GM18505 (cell line): ENCODE measurements at regions not wholly inside any gene's neighbourhood (a gene's known extent, or its start where the extent isn't known, plus 50 kb on each side); places are given as distances from the start of the nearest gene placed in this dataset.
A peak's percentile ranks its signal among the peaks of the same experiment; 100 is the strongest.
"Not testable (repeated sequence)": the region's sequence is repeated elsewhere in the genome, so short reads cannot be mapped to it uniquely, and the experiment has no call there.

ENCODE experiments used
- ATAC-seq: cut with Tn5 transposase; IDR thresholded peaks from one replicate; pipeline ENCODE4 v1.9.1; 2021; ENCODE audit not compliant: unreplicated experiment
- POLR2A ChIP-seq: IDR thresholded peaks from 4 replicates; pipeline ENCODE4 v1.6.1; 2011; ENCODE audit warnings: borderline replicate concordance; ENCODE audit not compliant: insufficient read depth, insufficient read length; ENCODE audit errors: extremely low read depth

- no peak for ATAC-seq
- TF ChIP-seq POLR2A: no peak
These were observed 59.7 kb downstream of the HMGB3 start for GRCh38 chrX:151042842-151043241.

- not testable (repeated sequence) for ATAC-seq
These were observed 83.2 kb downstream of the HMGB3 start for GRCh38 chrX:151066373-151066772.

GRCh38 chrX:151073767-151074166, 90.6 kb downstream of the HMGB3 start:
- no peak for TF ChIP-seq POLR2A
- no peak for ATAC-seq

GRCh38 chrX:151081016-151081415, 95.4 kb upstream of the GPR50 start:
- no peak for TF ChIP-seq POLR2A
- ATAC-seq: no peak

GRCh38 chrX:151082077-151082948, 94.1 kb upstream of the GPR50 start:
- no peak for TF ChIP-seq POLR2A
- ATAC-seq: peak; percentile 93

GRCh38 chrX:151084454-151084853, 91.9 kb upstream of the GPR50 start:
- TF ChIP-seq POLR2A: no peak
- no peak for ATAC-seq

- no peak for ATAC-seq
- no peak for TF ChIP-seq POLR2A
These were observed 91.2 kb upstream of the GPR50 start for GRCh38 chrX:151085207-151085606.

GRCh38 chrX:151088221-151088620, 88.2 kb upstream of the GPR50 start:
- ATAC-seq: no peak
- TF ChIP-seq POLR2A: no peak

- TF ChIP-seq POLR2A: no peak
- no peak for ATAC-seq
These were observed 77.4 kb upstream of the GPR50 start for GRCh38 chrX:151099001-151099400.

- ATAC-seq: no peak
- no peak for TF ChIP-seq POLR2A
These were observed 75.6 kb upstream of the GPR50 start for GRCh38 chrX:151100799-151101198.

GRCh38 chrX:151113200-151113599, 63.2 kb upstream of the GPR50 start:
- ATAC-seq: not testable (repeated sequence)
